Thyroid gland (tissue), 4 donors: ENCODE measurements at regions not wholly inside any gene's neighbourhood (a gene's known extent, or its start where the extent isn't known, plus 50 kb on each side); places are given as distances from the start of the nearest gene placed in this dataset.

Source experiments
- DNase-seq, 2 donors: peaks; one replicate each; pipeline ENCODE4 v3.0.0-alpha.2; 2019
- H3K27ac ChIP-seq, 3 donors: fragments of 200-600 bp; sonication (generic); 1 replicate in 2 of 3; 2 replicates in 1 of 3; pipeline ENCODE4 v1.5.1; 2016 to 2019; ENCODE audit warnings: mild to moderate bottlenecking in 1 of 3, moderate library complexity in 1 of 3
- H3K27me3 ChIP-seq: fragments of 200-600 bp; sonication (generic); one replicate; pipeline ENCODE4 v1.5.1; 2019
- H3K36me3 ChIP-seq, 2 donors: fragments of 200-600 bp; sonication (generic); one replicate each; pipeline ENCODE4 v1.5.1; 2016 to 2019
- H3K4me1 ChIP-seq, 2 donors: fragments of 200-600 bp; sonication (generic); one replicate each; pipeline ENCODE4 v1.5.1; 2017 to 2019
- H3K4me3 ChIP-seq, 3 donors: fragments of 200-600 bp; sonication (generic); replicated peaks in 1 of 3; 1 replicate in 2 of 3; 2 replicates in 1 of 3; pipeline ENCODE4 v1.5.1; 2016; ENCODE audit warnings: mild to moderate bottlenecking in 1 of 3
- H3K9me3 ChIP-seq: fragments of 200-600 bp; sonication (generic); one replicate; pipeline ENCODE4 v1.5.1; 2017
- POLR2A ChIP-seq, 2 donors: fragments of 450-650 bp; IDR thresholded peaks; one replicate each; pipeline ENCODE4 v1.6.1; 2017; ENCODE audit warnings: antibody characterized with exemption in 2 of 2, mild to moderate bottlenecking in 2 of 2, moderate library complexity in 1 of 2
- WGBS, 2 donors: methylation state at CpG; one replicate each; pipeline ENCODE4 v1.1.5; 2017; 5-methylcytosine and 5-hydroxymethylcytosine counted together
- intact Hi-C: fragments of 100-400 bp; cut with DNase I; formaldehyde crosslinking; loops from one replicate; pipeline ENCODE4 v1.15.1; 2023
- TF ChIP-seq, protein P1 (sequence below), 6 experiments: fragments of 200-600 bp in 3 of 6; fragments of 450-650 bp in 3 of 6; sonication (generic) in 3 of 6; IDR thresholded peaks; one replicate each; pipeline ENCODE4 v1.5.1; 2016 to 2019; ENCODE audit warnings: antibody characterized with exemption in 6 of 6, mild to moderate bottlenecking in 2 of 6, inconsistent platforms in 1 of 6, moderate library complexity in 1 of 6

DNA sequence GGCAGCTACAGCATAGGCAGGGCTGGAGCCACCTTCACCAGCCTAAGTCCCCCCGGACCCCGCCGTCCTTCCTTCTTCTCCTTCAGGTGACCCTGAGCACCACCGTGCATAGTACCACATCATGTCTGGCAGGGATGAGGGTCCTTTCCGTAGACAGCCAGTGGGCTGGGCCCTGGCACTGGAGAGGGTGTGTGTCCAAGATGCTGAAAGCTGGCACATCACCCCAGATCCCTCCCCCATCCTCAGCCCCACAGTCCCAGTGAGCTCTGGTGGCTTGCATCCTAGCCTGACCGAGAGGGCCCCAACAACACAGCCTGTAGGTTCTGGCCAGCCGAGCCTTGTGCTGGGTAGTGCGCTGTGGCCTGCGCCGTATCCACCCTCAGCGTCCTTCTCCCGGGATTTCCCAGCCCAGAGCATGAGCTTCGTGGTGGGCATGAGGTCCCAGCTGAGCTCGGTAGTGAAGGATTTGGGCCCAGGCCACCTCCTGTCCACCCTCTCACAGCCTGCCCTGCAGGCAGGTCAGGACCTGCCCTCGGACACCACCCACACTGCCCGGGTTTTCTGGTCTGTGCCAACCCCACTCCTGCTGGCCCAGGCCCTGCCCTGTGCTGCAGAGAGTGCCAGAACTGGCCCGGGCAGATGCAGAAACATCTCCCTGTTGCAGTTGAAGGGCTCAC is 1124.3 kb downstream of the BRD1 start:
- no peak overlapping the region for H3K4me3 ChIP-seq
- DNase-seq, result no peak
- H3K27ac ChIP-seq, result no peak overlapping the region
- 90 to 92% methylated on average over 11 to 14 of the region's 17 CpGs for WGBS, 2 donors
- no peaks in the 10 kb centered on the region for H3K27me3 ChIP-seq
- no peaks in the 10 kb centered on the region for H3K4me1 ChIP-seq
- no peak for TF ChIP-seq POLR2A (IDR thresholded peaks at IDR 0.05)
- TF ChIP-seq, protein P1, sequence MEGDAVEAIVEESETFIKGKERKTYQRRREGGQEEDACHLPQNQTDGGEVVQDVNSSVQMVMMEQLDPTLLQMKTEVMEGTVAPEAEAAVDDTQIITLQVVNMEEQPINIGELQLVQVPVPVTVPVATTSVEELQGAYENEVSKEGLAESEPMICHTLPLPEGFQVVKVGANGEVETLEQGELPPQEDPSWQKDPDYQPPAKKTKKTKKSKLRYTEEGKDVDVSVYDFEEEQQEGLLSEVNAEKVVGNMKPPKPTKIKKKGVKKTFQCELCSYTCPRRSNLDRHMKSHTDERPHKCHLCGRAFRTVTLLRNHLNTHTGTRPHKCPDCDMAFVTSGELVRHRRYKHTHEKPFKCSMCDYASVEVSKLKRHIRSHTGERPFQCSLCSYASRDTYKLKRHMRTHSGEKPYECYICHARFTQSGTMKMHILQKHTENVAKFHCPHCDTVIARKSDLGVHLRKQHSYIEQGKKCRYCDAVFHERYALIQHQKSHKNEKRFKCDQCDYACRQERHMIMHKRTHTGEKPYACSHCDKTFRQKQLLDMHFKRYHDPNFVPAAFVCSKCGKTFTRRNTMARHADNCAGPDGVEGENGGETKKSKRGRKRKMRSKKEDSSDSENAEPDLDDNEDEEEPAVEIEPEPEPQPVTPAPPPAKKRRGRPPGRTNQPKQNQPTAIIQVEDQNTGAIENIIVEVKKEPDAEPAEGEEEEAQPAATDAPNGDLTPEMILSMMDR (IDR thresholded peaks at IDR 0.05), result no peak
- intact Hi-C loops, result no loop called here
- no peaks in the 10 kb centered on the region for H3K9me3 ChIP-seq
- no peaks in the 10 kb centered on the region for H3K36me3 ChIP-seq

DNA sequence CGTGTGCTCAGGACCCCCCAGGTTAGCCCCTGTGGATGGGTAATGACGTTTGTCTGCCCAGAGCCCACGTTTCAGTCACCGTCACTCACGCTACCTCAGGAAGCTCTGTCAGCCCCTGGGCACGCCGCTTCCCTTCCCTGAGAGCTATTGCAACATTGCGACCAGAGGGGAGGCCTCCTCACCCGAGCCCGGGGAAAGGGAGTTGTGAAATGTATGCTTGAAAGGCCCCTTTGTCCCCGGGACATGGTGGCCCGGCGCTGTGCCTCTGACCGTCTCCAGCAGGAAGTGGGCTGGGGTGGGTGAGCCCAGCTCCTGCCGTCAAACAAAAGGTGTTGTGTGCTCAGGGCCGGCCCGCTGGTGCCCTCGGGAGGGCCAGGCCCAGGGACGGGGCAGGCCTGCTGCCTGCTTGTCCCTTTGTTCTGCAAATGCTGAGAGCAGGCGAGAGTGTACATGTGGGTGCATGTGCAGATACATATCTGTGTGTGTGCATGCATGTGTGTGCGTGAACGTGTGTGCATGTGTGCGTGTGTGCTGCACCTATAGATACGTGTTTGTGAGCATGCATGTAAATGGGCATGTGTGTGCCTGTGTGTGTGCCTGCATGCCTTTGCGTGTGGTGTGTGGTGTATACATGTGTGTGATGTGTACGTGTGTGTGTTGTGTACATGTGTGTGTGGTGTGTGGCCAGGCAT is 1125.0 kb downstream of the BRD1 start:
- no peaks in the 10 kb centered on the region for H3K36me3 ChIP-seq
- no peak overlapping the region for H3K4me3 ChIP-seq
- no peaks in the 10 kb centered on the region for H3K27me3 ChIP-seq
- TF ChIP-seq, protein P1 (IDR thresholded peaks at IDR 0.05), result no peak
- TF ChIP-seq POLR2A (IDR thresholded peaks at IDR 0.05), result no peak
- DNase-seq, result no peak
- intact Hi-C loops, result no loop called here
- no peaks in the 10 kb centered on the region for H3K4me1 ChIP-seq
- 58% methylated on average over 21 to 26 of the region's 26 CpGs for WGBS, 2 donors
- H3K27ac ChIP-seq, result no peak overlapping the region
- no peaks in the 10 kb centered on the region for H3K9me3 ChIP-seq

DNA sequence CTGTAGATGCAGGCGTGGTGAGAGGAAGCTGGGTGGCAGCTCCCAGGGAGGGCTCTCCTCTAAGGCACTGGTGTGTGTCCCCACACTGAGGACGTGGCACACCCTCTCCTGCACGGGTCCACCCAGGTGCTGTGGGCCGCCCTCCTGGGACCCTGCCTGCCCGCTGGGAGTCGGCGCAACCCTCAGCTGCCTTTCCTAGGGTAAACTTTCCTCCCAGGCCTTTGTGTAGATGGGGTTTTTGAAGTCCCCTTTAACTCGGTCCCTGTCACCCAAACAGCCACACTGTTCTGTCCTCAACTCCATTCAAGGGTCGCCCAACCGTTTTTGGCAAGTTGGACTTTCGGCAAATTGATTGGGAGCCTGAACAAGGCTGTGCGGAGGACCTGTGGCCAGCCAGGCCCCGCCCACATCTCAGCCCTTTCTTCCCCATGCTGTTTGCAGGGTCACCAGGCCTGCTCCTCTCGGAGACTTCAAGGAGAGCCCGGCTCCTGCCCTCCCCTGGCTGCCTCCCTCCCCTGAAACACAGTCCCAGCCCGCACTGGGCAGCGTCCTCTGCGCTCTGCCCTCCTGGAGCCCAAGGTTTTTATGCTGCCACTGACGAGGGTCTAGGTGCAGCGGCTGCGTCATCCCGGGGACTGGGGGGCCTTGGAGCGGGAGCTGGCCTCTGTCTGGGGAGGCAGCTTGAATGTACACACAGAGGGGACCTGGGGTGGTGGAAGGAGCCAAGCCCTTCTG is 1126.2 kb downstream of the BRD1 start:
- 82 to 83% methylated on average over 20 to 22 of the region's 23 CpGs for WGBS, 2 donors
- H3K27ac ChIP-seq, result no peak overlapping the region
- DNase-seq, result no peak
- intact Hi-C loops, result no loop called here
- H3K27me3 ChIP-seq, result no peaks in the 10 kb centered on the region
- no peak overlapping the region for H3K4me3 ChIP-seq
- H3K36me3 ChIP-seq, result no peaks in the 10 kb centered on the region
- no peaks in the 10 kb centered on the region for H3K9me3 ChIP-seq
- TF ChIP-seq, protein P1 (IDR thresholded peaks at IDR 0.05), result no peak
- no peak for TF ChIP-seq POLR2A (IDR thresholded peaks at IDR 0.05)
- no peaks in the 10 kb centered on the region for H3K4me1 ChIP-seq

DNA sequence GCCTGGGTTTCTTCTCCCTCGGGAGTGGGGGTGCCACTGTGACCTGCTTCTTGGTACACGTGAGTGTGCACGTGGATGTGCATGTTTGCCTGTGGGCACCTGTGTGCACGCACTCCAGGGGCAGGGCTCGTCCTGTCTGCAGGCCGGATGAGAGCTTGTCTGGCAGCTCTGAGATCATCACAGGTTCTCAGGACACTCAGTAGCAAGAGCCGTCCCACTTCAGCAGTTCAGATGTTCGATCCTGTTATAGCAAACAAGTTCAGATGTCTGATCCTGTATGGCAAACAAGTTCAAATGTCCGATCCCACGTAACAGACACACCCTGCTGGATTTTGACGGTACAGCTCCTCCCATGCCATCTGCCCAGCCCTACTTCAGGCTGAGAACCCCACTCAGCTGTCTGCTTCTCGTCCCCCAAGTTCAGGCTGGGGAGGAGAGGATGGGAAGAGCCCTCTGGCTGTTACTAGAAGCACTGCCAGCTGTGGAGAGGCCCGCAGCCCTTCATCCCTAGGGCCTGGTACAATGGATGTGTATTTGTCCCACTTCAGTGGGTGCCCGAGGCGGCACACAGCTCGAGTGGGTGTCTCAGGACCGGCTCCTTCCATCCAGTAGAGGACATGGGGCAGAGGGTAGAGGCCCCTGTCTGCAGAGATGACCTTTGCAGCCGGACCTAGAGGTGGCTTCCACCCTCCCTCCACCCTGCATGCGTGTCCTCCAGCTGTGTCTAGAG is 1126.9 kb downstream of the BRD1 start:
- H3K4me3 ChIP-seq, result no peak overlapping the region
- H3K36me3 ChIP-seq, result no peaks in the 10 kb centered on the region
- H3K9me3 ChIP-seq, result no peaks in the 10 kb centered on the region
- DNase-seq, result no peak
- H3K4me1 ChIP-seq, result no peaks in the 10 kb centered on the region
- no peaks in the 10 kb centered on the region for H3K27me3 ChIP-seq
- 64 to 75% methylated on average over 10 to 16 of the region's 19 CpGs for WGBS, 2 donors
- no peak overlapping the region for H3K27ac ChIP-seq
- no peak for TF ChIP-seq POLR2A (IDR thresholded peaks at IDR 0.05)
- TF ChIP-seq, protein P1 (IDR thresholded peaks at IDR 0.05), result no peak
- intact Hi-C loops, result no loop called here
